ENCODE measurements at regions not wholly inside any gene's neighbourhood (a gene's known extent, or its start where the extent isn't known, plus 50 kb on each side); places are given as distances from the start of the nearest gene placed in this dataset.

GRCh38 chr12:108432423-108433121 lies 82.5 kb upstream of the FICD start:
- BruUV-seq (replicated peaks), result no TSS peak
- no peak overlapping the region for H3K4me2 ChIP-seq (ENCODE audit: insufficient read depth, low read length)
- CTCF ChIA-PET (ENCODE audit: low intra/inter-chr PET ratio), result no interaction called here

GRCh38 chr12:108430926-108431325 lies 84.2 kb upstream of the FICD start:
- BruUV-seq (replicated peaks), result no TSS peak
- CTCF ChIA-PET (ENCODE audit: low intra/inter-chr PET ratio), result no interaction called here
- TF ChIP-seq ZNF263 (CRISPR knock-in tag; IDR thresholded peaks at IDR 0.05; ENCODE audit: borderline replicate concordance) (no peak), MEIS2 (IDR thresholded peaks at IDR 0.05; ENCODE audit: partially characterized antibody) (no peak), HMGN3 (IDR thresholded peaks at IDR 0.05; ENCODE audit: borderline replicate concordance, extremely low read depth, insufficient read length, low read depth, low read length) (no peak), ZBTB9 (CRISPR knock-in tag; IDR thresholded peaks at IDR 0.05) (no peak), ATF3 (IDR thresholded peaks at IDR 0.05) (no peak), ATF3 (CRISPR knock-in tag; conservative IDR thresholded peaks at IDR 0.05) (no peak), POLR3A (IDR thresholded peaks at IDR 0.05; ENCODE audit: borderline replicate concordance, extremely low read depth, insufficient read depth, insufficient read length) (no peak)

More at GRCh38 chr12:108432423-108433121, 82.5 kb upstream of the FICD start:
- no peak for DNase-seq (ENCODE audit: extremely low read depth in 1 of 4, low spot score in 3 of 4)
- Histone ChIP-seq H3K4me1 (replicated peaks in 1 of 2; ENCODE audit: control insufficient read depth in 2 of 2, insufficient read depth in 2 of 2, low read length in 2 of 2) (no peaks in the 10 kb centered on the region), H3K79me2 (ENCODE audit: control insufficient read depth, insufficient read depth, low read length) (no peaks in the 10 kb centered on the region), H3K9me1 (ENCODE audit: control insufficient read depth, insufficient read depth, low read length) (no peaks in the 10 kb centered on the region), H3K9ac (ENCODE audit: insufficient read depth in 1 of 2, low read depth in 2 of 2, low read length in 2 of 2) (no peak overlapping the region), H3K36me3 (ENCODE audit: control insufficient read depth, insufficient read depth, low read length) (no peaks in the 10 kb centered on the region), H2AFZ (ENCODE audit: low read depth, low read length) (no peak overlapping the region), H3K9me3 (replicated peaks; ENCODE audit: control insufficient read depth, insufficient read depth, low read depth, low read length) (no peaks in the 10 kb centered on the region), H3K27me3 (ENCODE audit: control insufficient read depth in 2 of 2, insufficient read depth in 2 of 2, low read length in 2 of 2) (peaks cover 13 to 36% of the 10 kb centered on the region in 2 experiments; a peak in 3 of 5 replicates), H3K27ac (ENCODE audit: extremely low read depth, low read depth, low read length) (no peak overlapping the region), H3K4me3 (no peak overlapping the region), H4K20me1 (replicated peaks; ENCODE audit: control insufficient read depth, insufficient read depth, low read length) (no peaks in the 10 kb centered on the region; the same call in 1 of the 2 replicates)
- TF ChIP-seq DNMT1 (IDR thresholded peaks at IDR 0.05) (no peak), FOXJ3 (CRISPR knock-in tag; IDR thresholded peaks at IDR 0.05) (no peak), RFX1 (IDR thresholded peaks at IDR 0.05) (peak; percentile 55), GTF2F1 (IDR thresholded peaks at IDR 0.05; ENCODE audit: low read depth, low read length) (no peak), ZNF707 (CRISPR knock-in tag; conservative IDR thresholded peaks at IDR 0.05) (no peak), CBX1 (IDR thresholded peaks at IDR 0.05; ENCODE audit: low read depth) (no peak), BACH1 (tag; IDR thresholded peaks at IDR 0.05) (no peak), POLR3A (IDR thresholded peaks at IDR 0.05; ENCODE audit: borderline replicate concordance, extremely low read depth, insufficient read depth, insufficient read length) (no peak), SPI1 (IDR thresholded peaks at IDR 0.05; ENCODE audit: borderline replicate concordance, low read depth, low read length) (0 out of 2 replicates have a peak, but pooled peaks have one; percentile 29)
- intact Hi-C loops (cut with micrococcal nuclease), result no loop called here
- in situ Hi-C loops (cut with MboI), result no loop called here
- ATAC-seq, result no peak
- no peak for FAIRE-seq
- WGBS (ENCODE audit: insufficient coverage, low coverage, missing lambda C conversion rate), result under 1% methylated on average over 8 of the region's 8 CpGs
- POLR2A ChIA-PET, result no interaction called here

More at GRCh38 chr12:108430926-108431325, 84.2 kb upstream of the FICD start:
- Histone ChIP-seq H4K20me1 (replicated peaks; ENCODE audit: control insufficient read depth, insufficient read depth, low read length) (no peaks in the 10 kb centered on the region; the same call in 1 of the 2 replicates), H3K27me3 (ENCODE audit: control insufficient read depth in 2 of 2, insufficient read depth in 2 of 2, low read length in 2 of 2) (peaks cover 18 to 46% of the 10 kb centered on the region in 2 experiments; a peak in 3 of 5 replicates), H3K4me1 (replicated peaks in 1 of 2; ENCODE audit: control insufficient read depth in 2 of 2, insufficient read depth in 2 of 2, low read length in 2 of 2) (no peaks in the 10 kb centered on the region), H3K9me1 (ENCODE audit: control insufficient read depth, insufficient read depth, low read length) (no peaks in the 10 kb centered on the region), H3K4me3 (no peak overlapping the region), H3K27ac (ENCODE audit: extremely low read depth, low read depth, low read length) (no peak overlapping the region), H3K9me3 (replicated peaks; ENCODE audit: control insufficient read depth, insufficient read depth, low read depth, low read length) (no peaks in the 10 kb centered on the region), H3K36me3 (ENCODE audit: control insufficient read depth, insufficient read depth, low read length) (no peaks in the 10 kb centered on the region), H2AFZ (ENCODE audit: low read depth, low read length) (no peak overlapping the region), H3K79me2 (ENCODE audit: control insufficient read depth, insufficient read depth, low read length) (no peaks in the 10 kb centered on the region), H3K4me2 (ENCODE audit: insufficient read depth, low read length) (no peak overlapping the region), H3K9ac (ENCODE audit: insufficient read depth in 1 of 2, low read depth in 2 of 2, low read length in 2 of 2) (no peak overlapping the region)
- POLR2A ChIA-PET, result no interaction called here
- no peak for ATAC-seq
- DNase-seq (ENCODE audit: extremely low read depth in 1 of 4, low spot score in 3 of 4), result no peak
- intact Hi-C loops (cut with micrococcal nuclease) (no loop called here), in situ Hi-C loops (cut with MboI) (no loop called here)
- WGBS (ENCODE audit: insufficient coverage, low coverage, missing lambda C conversion rate), result 0% methylated on average over 1 of the region's 1 CpG
- FAIRE-seq, result no peak

All from K562 (cell line).